NCI-H82 treated with DMSO at 0.1 percent for 48 hours (cell line): ENCODE measurements at regions not wholly inside any gene's neighbourhood (a gene's known extent, or its start where the extent isn't known, plus 50 kb on each side); places are given as distances from the start of the nearest gene placed in this dataset.

Source experiments
- DNase-seq: peaks from one replicate; lab custom pipeline; 2025; ENCODE audit not compliant: unreplicated experiment; lab: John Stamatoyannopoulos, UW

DNA sequence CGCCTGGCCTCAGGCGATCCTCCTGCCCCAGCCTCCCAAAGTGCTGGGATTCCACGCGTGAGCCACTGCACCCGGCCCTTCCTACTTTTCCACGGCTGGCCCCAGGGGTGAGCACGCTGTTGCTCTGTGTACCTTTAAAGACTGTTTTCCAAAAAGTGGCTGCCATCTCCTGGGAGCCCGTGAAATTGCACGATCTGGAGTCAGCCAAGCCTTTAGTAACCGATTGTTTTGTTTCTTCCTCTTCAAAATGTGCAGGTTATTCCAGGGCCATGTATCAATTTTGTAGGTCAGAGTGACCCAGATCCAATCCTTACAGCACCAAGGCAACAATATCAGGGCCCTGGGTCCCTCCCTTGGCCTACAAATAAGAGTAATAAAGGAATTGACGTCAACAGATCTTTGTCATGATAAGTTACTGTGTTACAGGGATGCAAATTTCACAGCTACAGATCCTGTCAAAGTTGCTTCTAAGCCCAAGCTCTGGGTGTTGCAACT lies 135.6 kb upstream of the ZNF236 start:
- DNase-seq, result peak; percentile 50

DNA sequence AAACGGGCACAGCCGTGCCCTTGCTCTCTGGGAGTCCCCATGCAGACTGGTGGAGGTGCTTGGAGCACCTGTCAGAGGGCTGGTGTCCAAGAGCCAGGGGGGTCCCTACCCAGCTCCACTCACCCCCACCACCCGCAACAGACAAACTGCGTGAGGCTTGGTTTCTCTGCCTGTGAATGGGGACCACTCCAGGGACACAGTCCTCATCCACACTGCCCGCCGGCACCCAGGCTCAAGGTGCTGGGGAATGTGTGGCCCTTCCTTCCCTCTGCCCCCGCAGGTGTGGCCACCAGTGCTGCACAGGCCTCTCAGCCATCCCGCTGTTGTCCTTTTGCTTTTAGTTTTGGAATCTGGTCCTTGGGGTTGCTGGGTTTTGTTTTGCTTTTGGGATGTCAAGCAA lies 136.5 kb upstream of the ZNF236 start:
- DNase-seq, result no peak

DNA sequence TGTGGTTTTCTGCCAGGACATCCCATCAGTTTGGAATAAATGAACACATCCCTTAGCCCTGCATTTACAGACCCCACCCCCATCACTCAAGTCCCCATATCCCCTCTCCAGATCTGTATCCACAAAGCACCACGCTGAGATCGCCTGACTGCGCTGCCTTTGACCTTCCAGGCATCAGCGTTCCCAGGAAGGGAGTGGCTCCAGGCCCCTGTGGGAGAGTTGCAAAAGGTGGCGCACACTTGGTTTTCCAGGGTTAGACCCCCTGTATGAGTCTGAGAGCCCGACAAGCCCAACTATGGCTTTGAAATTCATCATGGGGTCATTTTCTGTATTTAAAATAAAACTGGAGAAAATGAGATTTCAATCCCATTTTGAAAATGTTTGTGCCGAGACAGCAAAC lies 137.0 kb upstream of the ZNF236 start:
- DNase-seq, result no peak

DNA sequence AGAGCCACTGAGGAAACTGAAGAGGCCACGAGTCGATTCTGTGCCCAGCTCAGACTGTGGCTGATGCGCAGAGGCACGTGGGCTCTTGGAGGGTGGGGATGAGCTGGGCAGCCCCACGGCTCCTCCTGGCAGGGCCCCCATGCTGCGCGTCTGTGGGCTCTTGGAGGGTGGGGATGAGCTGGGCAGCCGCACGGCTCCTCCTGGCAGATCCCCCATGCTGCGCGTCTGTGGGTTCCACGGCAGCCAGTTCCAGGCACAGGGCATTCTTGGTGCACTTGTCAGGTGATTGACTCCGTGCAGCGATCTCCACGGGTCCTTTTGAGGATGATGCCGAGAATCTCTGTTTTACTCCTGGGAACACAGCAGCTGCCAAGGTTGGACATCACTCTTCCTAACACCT lies 138.1 kb upstream of the ZNF236 start:
- no peak for DNase-seq

DNA sequence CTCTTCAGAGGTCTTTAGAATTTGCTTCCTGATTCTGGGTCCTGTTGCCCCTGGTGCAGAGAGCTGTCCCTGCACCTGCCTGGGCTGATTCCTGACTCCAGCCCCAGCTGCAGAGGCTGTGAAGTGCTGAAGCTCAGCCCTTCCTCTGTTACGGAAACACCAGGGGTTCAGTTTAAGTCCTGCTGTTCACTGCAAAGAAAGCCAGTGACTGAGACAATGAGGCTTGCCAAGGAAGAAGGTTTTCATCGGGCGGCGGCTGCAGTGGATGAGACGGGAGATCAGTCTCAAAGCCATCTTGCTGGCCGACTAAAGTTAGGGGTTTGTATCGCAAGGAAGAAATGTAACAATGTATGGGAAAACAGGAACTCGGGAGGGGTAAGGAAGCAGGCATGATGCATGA lies 142.4 kb upstream of the ZNF236 start:
- DNase-seq, result no peak

DNA sequence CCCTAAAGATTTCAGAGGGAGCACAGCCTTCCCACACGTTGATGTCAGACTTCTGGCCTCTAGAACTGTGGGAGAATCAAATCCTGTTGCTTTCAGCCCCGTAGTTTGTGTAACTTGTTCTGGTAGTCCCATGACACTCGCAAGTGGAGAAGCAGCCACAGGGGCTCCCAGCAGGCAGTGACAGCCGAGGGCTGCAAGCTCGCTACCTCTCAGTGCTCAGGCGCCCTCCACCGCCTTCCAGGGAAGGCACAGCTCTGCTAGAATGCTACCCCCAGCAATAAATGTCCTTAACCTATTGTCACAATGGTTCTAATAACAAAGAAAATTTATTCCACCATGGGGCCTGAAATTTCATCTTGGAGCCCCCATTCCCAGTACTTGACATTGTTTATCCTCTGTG lies 143.1 kb upstream of the ZNF236 start:
- no peak for DNase-seq

DNA sequence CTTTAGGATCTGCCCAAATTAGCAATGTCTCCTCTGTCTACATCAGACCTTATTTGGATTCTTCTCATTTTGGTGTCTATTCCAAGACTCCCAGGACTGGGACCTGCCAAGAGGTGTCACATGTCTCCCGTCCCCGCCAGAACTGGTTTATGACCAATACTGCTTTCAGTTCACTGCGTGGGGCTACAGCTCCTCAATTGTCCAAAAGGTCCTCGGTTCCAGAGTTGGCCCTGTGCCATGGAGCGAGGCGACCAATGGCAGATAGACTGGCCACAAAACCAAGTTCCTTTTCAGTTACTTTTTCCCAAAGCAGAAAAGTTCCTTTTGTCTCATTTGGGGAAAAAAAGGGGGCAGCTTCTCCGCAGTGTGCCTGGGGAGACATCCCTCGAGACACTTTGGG lies 144.1 kb upstream of the ZNF236 start:
- no peak for DNase-seq

DNA sequence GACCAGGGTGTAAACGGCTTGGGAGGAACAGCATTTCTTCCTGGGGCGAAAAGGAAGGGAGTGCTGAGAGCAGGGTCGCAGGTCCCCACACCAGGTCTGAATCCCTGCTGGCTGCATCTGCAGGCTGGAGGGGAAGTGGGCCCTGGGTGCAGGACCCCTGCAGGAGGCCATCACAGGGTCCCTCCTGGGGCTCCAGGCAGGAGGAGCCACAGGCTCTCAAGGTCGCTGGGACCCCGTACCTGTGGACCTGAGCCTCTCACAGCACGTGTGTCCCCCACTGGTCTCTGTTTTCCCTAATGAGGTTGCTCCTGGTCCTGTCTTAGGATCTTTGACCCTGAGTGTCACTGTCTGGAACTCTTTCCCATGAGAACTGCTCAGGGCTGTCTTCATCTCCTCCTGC lies 147.8 kb upstream of the ZNF236 start:
- DNase-seq, result no peak

DNA sequence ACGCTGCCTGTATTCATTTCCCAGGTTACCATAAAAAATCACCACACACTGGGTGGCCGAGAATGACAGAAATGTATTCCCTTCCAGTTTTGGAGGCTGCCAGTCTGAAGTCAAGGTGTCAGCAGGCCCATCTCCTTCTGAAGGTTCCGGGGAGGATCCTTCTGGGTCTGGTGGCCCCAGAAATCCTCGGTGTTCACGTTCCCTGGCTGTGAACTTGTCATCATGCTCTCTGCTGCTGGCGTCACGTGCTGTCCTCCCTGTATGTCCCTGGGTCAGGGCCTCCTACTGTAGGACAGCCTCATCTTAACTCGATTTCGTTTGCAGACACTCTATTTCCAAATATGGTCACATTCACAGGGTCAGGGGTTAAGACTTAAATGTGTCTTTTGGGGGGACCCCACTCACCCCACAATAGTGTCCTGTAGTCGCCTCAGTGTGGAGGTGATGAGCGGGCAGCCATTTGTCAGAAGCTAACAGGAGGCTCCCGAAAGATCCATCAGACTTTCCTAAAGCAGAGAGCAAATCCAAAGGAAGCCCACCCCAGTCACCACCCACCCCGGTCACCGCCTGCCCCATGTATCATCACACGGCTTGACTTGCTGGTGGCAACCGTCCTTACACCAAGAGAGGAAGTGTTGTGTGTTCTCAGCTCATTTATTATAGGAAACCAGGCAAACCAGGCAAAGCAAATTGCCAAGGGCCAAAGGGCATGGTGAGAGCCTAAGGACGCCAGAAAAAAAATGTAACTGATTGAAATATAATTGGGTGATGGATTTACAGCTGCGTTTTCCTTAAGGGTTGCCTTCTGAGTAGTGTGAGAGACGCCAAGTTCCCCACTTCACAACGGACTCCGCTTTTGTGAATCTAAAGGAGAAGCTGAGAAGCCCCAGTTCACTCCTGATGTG lies 148.8 kb upstream of the ZNF236 start:
- no peak for DNase-seq

DNA sequence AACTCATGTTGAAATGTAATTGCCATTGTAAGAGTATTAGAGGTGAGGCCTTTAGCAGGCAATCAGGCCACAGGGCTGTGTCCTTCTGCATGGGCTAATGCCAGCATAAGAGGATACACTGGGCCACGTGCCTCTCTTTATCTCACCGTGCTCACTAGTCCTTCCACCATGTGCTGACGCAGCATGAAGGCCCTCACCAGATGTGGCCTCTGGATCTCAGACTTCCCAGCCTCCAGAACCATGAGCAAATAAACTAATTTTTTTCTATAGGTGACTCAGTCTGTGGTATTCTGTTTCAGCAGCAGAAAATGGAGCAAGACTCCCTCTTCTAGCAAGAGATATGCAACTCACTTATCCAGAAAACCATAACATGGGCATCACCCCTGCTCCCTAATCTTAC lies 149.7 kb upstream of the ZNF236 start:
- no peak for DNase-seq

DNA sequence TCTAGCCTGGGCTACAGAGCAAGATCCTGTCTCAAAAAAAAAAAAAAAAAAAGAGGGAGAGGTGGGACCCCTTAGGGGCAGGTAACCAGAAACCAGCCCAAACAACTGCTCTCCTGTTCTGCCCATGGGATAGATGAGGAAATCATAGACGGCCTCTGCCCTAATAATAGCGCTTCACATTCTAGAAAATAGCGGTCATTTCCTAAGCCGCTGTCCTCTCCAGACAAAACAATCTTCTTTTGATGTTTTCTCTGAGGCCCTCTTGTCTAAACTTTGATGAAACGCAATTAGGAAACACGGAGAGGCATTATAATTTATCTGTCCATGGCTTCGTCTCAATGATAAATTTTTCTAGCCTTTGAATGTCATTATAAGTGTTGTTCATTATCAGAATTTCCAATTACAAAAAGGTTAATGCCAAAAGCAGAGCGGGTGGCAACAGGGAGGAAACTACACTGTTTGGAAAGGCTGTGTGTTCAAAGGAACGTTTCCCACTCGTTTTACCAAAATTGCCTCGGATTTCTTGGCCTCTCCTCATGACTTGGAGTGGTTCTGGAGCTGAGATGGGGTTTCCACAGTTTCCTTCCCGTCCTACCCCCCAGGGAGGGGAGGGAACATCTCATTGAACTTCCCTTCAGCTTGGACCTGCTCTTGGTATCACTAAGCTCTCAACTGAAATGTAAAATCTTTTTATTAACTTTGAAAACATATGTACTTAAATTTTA lies 151.6 kb upstream of the ZNF236 start:
- DNase-seq, result no peak

DNA sequence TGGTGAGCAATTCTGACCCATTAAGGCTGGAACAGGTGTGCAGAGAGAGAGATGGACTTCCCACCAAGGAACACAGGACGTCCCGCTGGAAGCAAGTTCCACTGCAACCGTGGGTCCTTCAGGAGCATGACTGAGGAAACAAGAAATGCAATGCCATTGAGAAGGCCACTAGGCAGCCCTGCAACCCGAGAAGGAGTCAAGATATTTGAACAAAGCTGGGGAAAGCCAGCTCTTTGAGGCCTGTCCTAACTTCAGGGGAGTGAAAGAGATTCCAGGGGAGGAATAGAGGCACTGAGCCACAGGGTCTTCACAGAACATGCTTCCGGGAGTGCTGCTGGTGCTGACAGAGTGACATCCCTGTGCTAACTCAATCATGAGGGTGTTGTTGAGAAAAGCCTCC lies 153.8 kb upstream of the ZNF236 start:
- DNase-seq, result no peak

DNA sequence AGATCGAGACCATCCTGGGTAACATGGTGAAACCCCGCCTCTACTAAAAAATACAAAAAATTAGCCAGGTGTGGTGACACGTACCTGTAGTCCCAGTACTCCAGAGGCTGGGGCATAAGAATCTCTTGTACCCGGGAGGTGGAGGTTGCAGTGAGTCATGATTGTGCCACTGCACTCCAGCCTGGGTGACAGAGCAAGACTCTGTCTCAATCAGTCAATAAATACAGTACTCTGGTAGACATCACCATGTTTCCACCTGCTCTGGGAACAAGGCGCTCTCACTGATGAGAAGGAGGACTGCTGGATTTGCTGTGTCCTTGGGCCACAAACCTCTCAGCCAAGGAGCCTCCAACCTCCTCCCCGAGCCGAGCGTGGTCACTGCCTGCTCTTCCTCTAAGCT lies 154.2 kb upstream of the ZNF236 start:
- no peak for DNase-seq

DNA sequence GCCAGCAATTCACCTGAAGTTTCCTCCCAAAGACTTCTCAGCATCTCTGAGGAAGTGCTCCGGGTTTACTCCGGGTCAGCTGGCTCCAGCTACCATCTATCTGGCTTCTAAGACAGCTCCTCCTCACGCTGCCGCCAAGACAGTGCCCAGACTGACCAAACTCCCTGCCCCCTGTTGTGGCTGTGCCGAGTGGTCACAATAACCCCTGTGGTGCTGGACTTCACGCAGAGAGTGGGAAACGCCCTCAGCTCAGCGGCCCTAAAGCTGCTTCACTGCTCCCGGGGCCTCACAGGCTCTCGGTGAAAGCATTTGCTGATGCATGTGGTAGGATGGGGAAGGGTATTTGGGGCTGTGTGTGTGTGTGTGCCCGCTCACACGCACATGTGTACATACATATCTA lies 154.8 kb upstream of the ZNF236 start:
- no peak for DNase-seq

DNA sequence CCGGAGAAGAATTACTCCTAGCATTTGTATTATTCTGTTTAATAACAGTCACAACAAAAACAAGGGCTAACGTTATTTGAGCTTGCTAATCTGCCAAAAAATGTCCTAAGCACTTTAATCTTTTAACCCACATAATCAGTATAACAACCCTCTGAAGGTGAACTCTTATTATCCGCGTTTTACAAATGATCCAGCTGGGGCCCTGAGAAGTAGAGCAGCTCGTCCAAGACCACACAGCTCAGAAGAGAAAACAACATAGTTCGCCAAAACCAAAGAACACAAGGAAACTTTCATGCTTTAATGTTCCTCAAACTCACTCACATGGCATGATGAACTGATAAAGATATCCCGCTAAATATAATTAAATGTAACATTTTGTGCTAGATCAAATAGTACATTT lies 159.7 kb upstream of the ZNF236 start:
- DNase-seq, result peak; percentile 48

DNA sequence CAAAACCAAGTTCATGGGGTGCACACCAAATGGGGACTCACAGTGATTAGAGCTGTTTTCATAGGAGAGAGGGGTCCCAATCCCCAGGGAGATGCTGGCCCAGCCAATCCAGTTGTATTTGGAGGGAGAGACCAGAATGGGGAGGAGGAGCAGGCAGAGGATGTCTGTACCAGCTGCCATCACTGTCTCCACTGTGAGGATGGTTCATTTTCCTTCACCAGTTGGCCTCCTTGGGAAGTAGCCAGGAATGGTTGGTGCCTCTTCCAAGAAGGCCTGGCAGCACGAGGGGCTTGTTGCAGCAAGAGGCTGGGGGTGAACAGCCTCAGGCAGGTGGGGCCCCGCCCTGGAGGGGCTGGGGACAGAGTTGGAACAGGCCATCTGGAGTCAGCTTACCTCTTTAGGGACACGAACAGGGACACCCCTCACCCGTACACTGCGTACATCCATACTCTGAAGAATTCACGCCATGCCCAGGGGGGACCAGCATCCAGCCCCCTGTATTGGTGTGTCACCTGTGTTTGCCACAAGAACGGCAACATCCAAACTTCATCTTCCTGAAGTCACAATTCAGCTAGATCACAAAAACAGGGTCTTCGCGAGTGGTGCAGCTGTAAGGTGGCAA lies 161.7 kb upstream of the ZNF236 start:
- DNase-seq, result no peak

DNA sequence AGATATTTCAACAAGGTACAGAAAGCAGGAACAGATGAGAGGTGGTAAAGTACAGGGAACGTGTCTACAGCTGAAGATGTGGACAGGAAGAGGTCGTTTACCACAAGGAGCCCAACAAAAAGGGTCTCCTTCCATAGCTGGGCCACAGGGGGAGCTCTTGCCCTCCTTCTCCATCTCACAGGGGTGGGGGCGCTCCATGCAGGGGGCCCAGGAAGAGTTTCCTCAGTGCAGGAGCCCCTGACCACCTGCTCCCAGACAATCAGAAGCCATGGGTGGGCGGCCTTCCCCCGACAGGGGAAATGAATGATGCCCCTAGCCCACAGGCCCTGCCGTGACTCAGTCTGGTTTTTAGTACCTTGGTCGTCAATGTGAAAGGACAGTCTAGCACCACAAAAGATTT lies 163.6 kb upstream of the ZNF516 start:
- peak; percentile 9 for DNase-seq

DNA sequence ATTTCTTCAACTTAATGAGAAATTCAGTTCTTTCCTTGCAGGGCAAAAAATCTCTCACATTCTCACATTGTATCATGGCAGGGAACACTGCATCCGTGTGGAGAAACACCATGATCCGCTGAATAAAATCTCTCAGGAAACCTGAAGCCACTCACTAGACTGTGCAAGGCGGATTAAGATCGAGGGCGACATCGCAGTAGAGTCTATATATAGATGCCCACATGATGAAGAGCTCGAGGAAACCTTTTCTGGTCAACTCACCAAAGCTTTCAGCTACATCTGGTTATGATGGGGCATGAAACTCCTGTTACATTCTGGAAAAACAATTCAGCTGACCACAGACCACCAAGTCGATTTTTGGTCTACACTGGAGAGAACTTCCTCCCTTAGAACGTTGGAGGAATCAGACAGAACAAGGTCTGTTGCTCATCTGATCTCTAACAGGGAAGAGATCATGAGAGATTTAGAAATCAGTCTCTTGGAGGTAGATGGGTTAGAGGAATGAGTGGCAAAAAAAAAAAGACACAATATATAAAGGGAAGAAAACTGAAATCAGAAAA lies 162.9 kb upstream of the ZNF516 start:
- peak; percentile 9 for DNase-seq

DNA sequence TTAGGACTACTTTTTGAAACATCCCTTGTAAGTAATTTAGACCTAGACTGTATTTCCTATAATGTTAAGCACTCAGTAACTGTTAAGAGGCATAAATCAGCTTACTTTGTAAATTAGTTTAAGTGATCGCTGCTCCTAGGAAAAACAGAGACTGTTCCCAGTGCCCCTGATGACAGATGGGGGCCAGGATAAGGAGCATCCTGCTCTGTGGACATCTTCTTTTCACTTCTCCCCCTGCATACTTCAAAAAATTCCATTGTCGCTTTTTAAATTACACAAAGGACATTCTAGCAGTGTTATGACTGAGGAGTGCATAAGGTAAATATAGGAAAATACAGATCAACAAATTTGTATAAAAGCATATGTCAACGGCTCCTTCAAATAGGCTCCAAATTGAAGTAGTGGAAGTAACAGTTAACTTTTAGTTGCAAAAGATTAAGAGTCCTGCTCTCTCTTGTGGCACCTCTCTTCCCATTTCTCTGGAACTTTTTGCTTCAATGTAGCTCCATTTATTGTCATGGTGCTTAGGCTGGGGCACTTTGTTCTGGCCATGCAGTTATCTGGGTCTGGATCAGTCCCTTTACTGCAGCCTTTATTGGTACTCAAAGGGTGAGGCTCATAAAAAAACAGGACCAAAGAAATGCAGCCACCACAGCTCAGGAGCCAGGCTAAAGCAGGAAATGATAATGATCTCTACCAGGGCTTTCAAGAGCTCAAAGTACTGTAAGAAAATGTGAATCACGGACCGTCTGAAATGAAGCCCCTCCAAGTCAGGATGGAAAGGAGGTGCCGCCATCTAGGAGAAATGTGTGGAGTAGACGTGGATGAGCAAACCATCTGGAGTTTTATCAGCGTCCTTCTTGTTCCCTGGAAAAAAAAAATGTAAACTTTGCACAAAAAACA lies 162.1 kb upstream of the ZNF516 start:
- peak; percentile 78 for DNase-seq

DNA sequence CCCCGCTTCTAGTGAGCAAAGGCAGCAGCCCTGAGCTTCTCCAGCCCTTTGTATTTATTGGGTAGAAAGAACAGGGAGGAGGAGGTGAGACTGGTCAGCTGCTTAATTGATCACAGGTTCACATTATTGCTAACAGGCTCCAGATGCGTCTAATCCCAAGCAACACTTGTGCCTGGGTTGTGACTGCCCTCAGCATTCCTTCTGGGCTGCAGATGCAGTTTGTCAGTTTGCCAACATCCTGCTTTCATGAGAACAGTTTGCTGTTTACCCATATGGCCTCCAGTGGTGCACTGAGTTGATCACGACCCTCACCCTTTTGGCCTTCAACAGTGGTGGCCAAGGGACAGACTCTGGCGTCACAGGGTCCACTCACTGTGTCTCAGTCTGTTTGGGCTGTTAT lies 159.5 kb upstream of the ZNF516 start:
- no peak for DNase-seq

DNA sequence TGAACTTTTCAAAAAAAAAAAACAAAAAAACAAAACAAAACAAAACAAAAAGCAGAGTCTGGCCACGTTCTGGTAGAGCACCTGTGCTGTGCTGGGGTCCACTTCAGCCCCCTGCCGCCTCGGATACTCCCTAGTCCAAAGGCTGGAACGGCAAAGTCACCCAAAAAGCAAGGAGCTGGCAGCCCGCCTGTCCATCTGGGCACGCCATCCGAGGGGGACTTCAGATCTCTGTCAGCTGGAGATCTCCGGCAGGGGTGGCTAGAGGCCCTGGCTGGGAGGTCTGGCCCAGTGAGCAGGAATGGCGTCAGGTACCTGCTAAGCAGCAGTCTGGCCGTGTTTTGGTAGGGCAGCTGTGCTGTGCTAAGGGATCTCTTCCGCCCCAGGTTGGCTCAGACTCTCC lies 152.3 kb upstream of the ZNF516 start:
- no peak for DNase-seq
